ENCODE measurements at regions not wholly inside any gene's neighbourhood (a gene's known extent, or its start where the extent isn't known, plus 50 kb on each side); places are given as distances from the start of the nearest gene placed in this dataset.

DNA sequence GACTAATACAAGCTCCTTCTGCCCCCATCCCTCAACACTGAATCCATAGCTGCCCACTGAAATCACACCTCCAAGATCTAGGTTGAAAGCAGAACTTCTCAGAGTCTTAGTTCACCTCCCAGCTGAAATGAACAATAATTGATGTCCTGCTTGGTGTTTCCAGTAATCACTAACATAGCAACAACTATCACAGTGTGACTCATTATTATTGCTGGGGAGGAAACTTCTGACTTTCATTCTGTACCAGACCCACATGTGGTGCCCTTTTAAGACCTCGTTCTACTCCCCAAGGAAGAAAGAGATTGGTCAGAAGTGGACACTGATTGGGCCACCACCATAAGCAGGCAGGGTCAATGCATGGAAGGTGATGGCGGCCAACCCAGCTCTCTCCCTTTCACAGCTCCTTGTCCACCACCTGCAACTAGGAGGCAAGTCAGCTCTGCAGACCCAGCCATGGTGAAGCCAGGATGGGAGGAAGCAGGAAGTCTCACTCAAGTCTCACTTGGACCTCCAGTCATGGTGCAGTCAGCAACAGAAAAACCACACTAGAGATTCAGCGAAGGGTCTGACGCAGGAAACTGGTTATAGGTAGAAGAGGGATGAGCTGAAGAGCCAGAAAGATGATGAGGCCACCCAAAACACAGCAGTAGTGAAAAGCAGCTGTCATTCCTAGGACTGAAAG lies 720.2 kb downstream of the PTPRU start:
- H3K27ac Mint-ChIP-seq, result no peak overlapping the region
- no peaks in the 10 kb centered on the region for H3K36me3 Mint-ChIP-seq
- no peaks in the 10 kb centered on the region for H3K4me1 Mint-ChIP-seq
- H3K9me3 Mint-ChIP-seq, result peaks cover 8% of the 10 kb centered on the region
- H3K27me3 Mint-ChIP-seq, result no peaks in the 10 kb centered on the region
- no peak overlapping the region for H3K4me3 Mint-ChIP-seq

DNA sequence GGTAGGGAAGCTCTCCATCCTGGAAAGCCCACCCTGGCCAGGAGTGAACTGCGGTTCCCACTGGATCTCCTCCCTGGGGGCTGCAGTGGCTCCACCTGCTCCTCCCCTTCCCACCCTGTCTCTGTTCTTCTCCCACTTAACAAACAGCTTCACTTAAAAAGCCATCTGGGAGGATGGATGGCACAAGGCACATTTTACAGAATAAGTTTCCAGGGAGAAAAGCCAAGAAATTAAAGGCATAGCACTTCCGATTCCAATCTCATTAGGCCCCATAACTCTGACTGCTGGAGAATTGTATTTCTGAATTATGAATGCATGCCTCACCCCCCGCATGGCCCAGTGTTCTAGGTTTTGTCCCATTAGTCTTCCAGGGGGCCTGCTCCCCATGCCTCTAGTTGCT lies 718.3 kb downstream of the PTPRU start:
- no peaks in the 10 kb centered on the region for H3K36me3 Mint-ChIP-seq
- no peaks in the 10 kb centered on the region for H3K27me3 Mint-ChIP-seq
- H3K27ac Mint-ChIP-seq, result no peak overlapping the region
- H3K4me3 Mint-ChIP-seq, result no peak overlapping the region
- H3K4me1 Mint-ChIP-seq, result no peaks in the 10 kb centered on the region
- peaks cover 8% of the 10 kb centered on the region for H3K9me3 Mint-ChIP-seq

DNA sequence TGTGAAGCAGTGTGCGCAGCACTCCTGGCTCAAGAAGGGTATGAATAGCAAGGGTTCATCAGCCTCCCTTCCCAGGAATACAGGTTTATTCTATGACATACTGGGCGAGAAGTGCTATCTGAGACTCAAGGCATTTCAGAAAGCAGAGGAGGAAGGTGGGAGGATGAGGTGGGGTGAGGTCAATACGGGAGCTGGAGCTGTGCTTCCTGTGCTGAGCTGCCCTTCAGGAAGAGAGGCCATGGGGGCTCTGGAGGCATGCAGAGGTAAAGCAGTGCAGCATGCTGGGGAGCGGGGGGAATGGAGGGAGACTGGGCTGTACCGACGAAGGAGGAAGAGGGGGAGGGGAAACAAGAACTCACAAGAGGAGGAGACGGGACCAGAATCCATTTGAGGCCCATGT lies 717.6 kb downstream of the PTPRU start:
- Mint-ChIP-seq H3K4me1 (no peaks in the 10 kb centered on the region), H3K36me3 (no peaks in the 10 kb centered on the region), H3K27me3 (no peaks in the 10 kb centered on the region), H3K9me3 (peaks cover 8% of the 10 kb centered on the region), H3K4me3 (no peak overlapping the region), H3K27ac (no peak overlapping the region)

DNA sequence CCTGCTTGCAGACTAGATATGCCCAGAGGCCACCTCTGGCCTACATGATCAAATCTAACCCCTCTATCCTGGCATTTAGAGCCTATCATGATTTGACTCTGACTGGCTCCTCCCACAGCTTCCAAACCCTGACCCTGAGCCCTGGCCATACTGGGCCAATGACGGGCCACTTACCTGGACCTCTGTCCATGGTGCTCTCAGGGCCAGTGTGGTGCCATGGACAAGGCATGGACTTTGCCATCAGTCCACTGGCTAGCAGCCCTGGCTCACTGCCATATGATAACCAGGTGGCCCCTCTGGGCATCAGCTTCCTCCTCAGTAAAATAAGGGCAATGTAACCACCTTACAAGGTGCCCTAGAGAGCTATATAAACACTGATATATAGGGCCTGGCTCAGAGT lies 713.4 kb downstream of the PTPRU start:
- H3K27ac Mint-ChIP-seq, result no peak overlapping the region
- no peaks in the 10 kb centered on the region for H3K36me3 Mint-ChIP-seq
- H3K9me3 Mint-ChIP-seq, result no peaks in the 10 kb centered on the region
- no peak overlapping the region for H3K4me3 Mint-ChIP-seq
- H3K27me3 Mint-ChIP-seq, result peaks cover 7% of the 10 kb centered on the region
- no peaks in the 10 kb centered on the region for H3K4me1 Mint-ChIP-seq

DNA sequence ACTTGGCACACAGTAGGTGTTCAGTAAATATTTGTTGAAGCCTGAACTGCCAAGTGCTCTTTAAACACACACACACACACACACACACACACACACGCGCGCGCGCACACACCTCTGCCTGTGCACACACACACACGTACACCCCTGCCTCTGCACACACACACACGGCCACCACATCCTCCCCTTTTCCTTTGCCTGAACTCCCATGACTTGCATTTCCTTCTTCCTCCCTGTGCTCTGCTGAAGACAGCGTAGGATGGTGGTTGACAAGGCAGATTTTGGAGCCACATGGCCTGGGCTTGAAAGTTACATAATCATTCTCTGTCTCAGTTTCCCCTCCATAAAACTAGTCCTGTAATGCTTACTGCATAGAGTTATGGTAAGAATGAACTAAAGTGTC lies 712.3 kb downstream of the PTPRU start:
- H3K27ac Mint-ChIP-seq, result no peak overlapping the region
- no peaks in the 10 kb centered on the region for H3K4me1 Mint-ChIP-seq
- H3K9me3 Mint-ChIP-seq, result no peaks in the 10 kb centered on the region
- H3K4me3 Mint-ChIP-seq, result no peak overlapping the region
- peaks cover 7% of the 10 kb centered on the region for H3K27me3 Mint-ChIP-seq
- H3K36me3 Mint-ChIP-seq, result no peaks in the 10 kb centered on the region

DNA sequence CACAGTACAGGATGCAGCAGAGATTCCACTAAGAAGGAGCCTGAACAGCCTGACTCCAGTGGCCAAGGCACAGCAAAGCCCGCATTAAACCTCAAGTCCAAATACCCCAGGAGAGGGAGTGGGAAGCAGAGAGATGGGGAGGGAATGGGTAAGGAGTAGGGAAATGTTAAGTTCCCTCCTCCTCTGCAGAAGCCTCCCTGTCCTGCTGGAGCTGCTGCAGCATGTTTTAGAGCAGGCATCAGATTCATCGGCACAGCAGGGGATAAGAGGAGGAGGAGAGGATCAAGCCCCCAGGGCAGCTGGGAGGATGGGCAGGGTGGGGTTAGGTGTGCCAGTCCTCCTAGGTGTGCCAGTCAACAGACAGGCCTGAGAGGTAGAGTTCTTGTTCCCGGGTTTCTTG lies 709.7 kb downstream of the PTPRU start:
- Mint-ChIP-seq H3K36me3 (no peaks in the 10 kb centered on the region), H3K27ac (no peak overlapping the region), H3K4me3 (no peak overlapping the region), H3K4me1 (no peaks in the 10 kb centered on the region), H3K9me3 (no peaks in the 10 kb centered on the region), H3K27me3 (peaks cover 7% of the 10 kb centered on the region)

DNA sequence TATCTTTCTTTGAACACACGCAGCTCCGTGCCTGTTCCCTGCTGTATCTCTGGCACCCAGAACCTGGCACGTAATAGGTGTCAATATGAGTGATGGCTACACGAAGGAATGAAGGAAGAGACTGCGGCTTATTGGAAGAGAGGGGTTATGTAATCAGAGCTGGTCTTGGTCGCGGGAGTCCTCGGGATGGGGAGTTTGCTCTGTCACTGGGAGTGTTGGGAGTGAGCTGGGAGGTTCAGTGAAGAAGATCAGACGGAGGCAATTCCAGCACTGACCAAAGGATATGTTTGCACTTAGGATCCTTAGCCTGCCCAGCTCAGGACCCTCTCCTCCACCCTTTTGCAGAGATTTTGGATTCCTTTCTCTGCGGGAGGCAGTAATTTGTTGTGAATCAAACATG lies 709.1 kb downstream of the PTPRU start:
- no peak overlapping the region for H3K4me3 Mint-ChIP-seq
- H3K36me3 Mint-ChIP-seq, result no peaks in the 10 kb centered on the region
- peaks cover 7% of the 10 kb centered on the region for H3K27me3 Mint-ChIP-seq
- no peaks in the 10 kb centered on the region for H3K4me1 Mint-ChIP-seq
- H3K9me3 Mint-ChIP-seq, result no peaks in the 10 kb centered on the region
- H3K27ac Mint-ChIP-seq, result no peak overlapping the region

DNA sequence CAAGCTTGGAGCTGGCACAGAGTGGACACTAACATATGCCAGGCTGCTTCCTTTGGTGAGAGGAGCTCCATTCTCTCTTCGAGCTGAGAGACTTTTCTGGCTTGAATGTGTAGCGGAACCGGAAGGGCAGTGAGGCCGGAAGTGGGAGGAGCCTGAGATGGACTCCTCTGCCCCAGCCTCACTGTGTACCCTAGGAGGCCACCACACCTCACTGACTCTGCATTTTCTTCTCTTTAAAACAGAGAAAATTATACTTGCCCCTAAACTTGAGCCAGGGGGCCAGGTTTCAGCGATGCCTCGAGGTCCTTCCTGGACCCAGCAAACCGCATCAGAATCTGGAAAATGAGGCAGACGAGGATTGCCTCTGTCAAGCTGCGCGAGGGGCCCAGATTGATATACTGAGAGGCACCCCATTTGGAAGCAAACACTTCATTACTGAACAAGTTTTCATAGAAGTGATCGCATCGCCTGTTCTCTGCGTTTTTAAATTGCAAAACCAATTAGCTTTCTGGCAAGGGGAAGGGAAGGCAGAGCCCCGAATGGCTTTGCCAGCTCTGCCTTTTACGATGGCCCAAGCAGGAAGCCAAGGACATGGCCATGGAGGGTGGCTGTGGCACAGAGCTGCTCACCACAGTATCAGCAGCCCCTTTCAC lies 708.1 kb downstream of the PTPRU start:
- Mint-ChIP-seq H3K4me3 (no peak overlapping the region), H3K4me1 (no peaks in the 10 kb centered on the region), H3K9me3 (no peaks in the 10 kb centered on the region), H3K27ac (no peak overlapping the region), H3K36me3 (no peaks in the 10 kb centered on the region), H3K27me3 (peaks cover 7% of the 10 kb centered on the region)

DNA sequence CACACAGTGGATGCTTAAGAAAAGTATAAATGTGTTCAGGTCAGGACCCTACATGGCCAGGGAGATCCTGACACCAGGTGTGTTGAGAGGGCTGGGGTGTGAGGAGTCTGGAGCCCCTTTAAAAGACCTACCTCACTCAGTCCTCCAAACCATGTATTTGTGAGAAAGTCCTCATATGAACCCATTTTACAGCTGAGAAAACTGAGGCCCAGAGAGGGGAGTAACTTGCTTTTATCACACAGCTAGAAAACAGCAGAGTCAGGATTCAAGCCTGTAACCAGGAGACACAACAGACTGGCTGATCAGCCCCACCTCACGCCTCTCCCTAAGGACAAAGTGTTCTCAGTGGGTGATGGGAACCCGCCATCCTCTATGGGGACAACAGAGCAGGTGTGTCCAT lies 706.7 kb downstream of the PTPRU start:
- H3K9me3 Mint-ChIP-seq, result no peaks in the 10 kb centered on the region
- no peaks in the 10 kb centered on the region for H3K4me1 Mint-ChIP-seq
- H3K27ac Mint-ChIP-seq, result no peak overlapping the region
- no peaks in the 10 kb centered on the region for H3K36me3 Mint-ChIP-seq
- peaks cover 7% of the 10 kb centered on the region for H3K27me3 Mint-ChIP-seq
- no peak overlapping the region for H3K4me3 Mint-ChIP-seq

DNA sequence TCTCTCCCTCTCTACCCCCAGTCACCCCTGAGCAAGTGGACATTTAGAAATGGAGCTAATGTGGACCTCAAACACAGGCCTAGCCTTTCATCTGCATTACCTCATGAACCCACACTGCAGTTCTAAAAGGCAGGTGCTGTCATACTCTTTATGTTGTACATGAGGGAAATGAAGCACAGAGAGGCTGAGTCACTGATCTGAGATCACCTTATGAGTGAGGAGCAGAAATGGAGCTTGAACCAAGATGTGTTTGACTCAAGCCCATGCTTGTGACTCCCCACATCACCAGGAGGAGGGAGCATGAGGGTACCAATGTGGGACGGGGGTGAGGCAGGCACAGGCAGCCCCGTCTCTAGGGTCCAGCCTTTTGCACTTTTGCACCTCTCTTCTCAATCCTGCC lies 702.8 kb downstream of the PTPRU start:
- Mint-ChIP-seq H3K4me1 (no peaks in the 10 kb centered on the region), H3K4me3 (no peak overlapping the region), H3K9me3 (no peaks in the 10 kb centered on the region), H3K27me3 (no peaks in the 10 kb centered on the region), H3K27ac (no peak overlapping the region), H3K36me3 (no peaks in the 10 kb centered on the region)

DNA sequence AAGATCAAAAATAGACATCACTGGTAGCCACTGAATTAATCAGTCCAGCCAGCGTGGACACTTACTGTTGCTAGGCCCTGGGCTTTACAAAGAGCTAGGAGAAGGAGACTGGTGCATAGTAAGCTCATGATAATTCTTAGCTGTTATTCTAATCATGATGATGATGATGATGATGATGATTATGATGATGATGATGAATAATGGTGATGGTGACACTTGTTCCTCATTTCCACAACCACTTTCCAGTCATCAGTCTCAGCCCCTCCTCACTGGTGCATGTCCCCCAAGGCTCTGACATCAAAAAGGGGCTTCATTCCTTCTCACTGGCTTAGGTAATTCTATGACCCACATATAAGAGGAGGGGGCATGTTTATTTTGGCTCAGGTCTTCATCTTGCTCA lies 701.0 kb downstream of the PTPRU start:
- no peaks in the 10 kb centered on the region for H3K36me3 Mint-ChIP-seq
- H3K4me3 Mint-ChIP-seq, result no peak overlapping the region
- no peaks in the 10 kb centered on the region for H3K27me3 Mint-ChIP-seq
- no peaks in the 10 kb centered on the region for H3K4me1 Mint-ChIP-seq
- no peaks in the 10 kb centered on the region for H3K9me3 Mint-ChIP-seq
- no peak overlapping the region for H3K27ac Mint-ChIP-seq

DNA sequence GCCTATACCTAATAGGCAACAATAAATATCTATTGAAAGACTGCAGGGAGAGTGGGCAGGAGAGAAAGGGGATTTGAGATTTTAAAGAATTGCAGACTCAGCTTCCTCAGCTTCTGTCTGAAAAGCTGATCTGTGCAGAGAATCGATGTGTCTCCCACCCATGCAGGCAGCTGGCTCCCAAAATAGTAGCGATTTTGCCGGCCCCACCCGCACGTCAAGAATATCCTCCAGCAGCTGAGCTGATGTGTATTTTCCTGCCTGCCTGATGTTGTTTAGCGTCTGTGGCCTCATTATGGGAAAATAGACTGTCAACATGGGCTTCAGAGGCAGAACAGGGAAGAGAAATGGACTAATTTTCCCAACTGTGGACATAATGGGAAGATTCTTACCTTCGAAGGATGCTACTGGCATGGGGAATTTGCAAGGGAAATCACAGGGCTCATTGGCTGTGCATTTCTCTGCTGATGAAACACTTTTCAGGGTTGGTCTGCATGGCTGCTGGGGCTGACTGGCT lies 699.8 kb downstream of the PTPRU start:
- H3K27ac Mint-ChIP-seq, result no peak overlapping the region
- no peaks in the 10 kb centered on the region for H3K4me1 Mint-ChIP-seq
- no peak overlapping the region for H3K4me3 Mint-ChIP-seq
- peaks cover 5% of the 10 kb centered on the region for H3K27me3 Mint-ChIP-seq
- no peaks in the 10 kb centered on the region for H3K9me3 Mint-ChIP-seq
- no peaks in the 10 kb centered on the region for H3K36me3 Mint-ChIP-seq

DNA sequence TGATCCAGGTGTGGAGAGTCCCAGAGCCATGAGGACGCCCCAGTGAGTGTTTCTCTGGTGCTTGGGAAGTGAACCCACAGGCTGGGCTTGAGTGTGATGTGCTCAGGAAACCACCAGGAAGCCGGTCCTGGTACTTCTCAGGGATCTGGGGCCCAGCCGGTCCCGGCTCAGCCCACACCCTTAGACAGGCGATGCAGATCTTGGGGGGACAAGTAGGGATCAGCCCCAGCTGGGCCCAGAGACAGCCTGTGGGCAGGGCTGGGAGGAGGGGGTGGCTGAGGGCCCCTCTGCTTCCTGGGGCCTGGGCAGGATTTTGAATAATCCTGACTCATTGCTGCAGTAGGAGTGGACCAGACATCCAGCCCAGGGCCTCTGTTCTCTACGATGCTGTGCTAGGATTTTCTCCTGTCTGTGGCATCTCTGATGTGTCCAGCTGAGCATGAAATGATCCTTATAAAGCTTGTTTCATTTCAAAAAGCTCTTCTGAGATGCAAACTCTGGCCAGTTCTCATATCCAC lies 698.0 kb downstream of the PTPRU start:
- Mint-ChIP-seq H3K9me3 (no peaks in the 10 kb centered on the region), H3K4me3 (no peak overlapping the region), H3K27me3 (peaks cover 6% of the 10 kb centered on the region), H3K36me3 (no peaks in the 10 kb centered on the region), H3K4me1 (no peaks in the 10 kb centered on the region), H3K27ac (no peak overlapping the region)

DNA sequence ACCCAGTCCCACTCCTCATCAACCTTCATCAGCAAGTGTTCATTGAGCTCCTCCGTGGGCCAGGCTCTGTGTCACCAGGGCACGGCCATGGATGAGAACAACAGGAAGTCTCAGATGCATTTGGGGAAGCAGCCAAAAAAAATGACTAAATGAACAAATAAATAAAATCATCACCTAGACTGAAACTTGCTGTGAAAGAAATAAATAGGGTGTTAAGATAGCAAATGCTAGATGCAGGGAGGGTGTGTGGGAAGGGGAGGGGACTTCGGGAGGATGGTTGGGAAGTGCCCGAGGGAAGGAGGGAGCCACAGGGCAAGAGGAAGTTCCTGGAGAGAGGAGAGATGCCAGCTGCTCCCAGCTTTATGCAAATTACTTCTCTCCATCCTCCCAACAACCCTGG lies 696.7 kb downstream of the PTPRU start:
- Mint-ChIP-seq H3K4me1 (no peaks in the 10 kb centered on the region), H3K36me3 (no peaks in the 10 kb centered on the region), H3K4me3 (no peak overlapping the region), H3K27me3 (peaks cover 6% of the 10 kb centered on the region), H3K27ac (no peak overlapping the region), H3K9me3 (no peaks in the 10 kb centered on the region)

DNA sequence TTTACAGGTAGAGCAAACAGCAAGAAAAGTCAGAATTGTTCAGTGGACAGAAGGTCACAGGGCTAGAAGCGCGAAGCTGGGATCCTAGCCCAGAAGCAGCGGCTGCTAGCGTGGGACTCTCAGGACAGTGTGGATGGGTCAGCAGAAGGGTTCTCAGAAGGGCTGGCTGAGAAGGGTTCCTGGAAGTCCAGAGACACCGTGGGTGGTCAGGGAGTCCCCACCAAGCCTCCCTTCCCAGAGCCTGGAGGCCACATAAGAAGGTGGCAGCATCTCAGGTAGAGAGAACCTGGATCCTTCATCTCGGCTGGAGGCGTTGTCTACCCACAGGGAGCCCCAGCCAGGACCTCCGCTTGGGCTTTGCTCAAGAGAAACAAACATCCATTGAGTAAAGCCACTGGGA lies 696.3 kb downstream of the PTPRU start:
- Mint-ChIP-seq H3K9me3 (no peaks in the 10 kb centered on the region), H3K4me3 (no peak overlapping the region), H3K27ac (no peak overlapping the region), H3K27me3 (peaks cover 6% of the 10 kb centered on the region), H3K4me1 (no peaks in the 10 kb centered on the region), H3K36me3 (no peaks in the 10 kb centered on the region)

DNA sequence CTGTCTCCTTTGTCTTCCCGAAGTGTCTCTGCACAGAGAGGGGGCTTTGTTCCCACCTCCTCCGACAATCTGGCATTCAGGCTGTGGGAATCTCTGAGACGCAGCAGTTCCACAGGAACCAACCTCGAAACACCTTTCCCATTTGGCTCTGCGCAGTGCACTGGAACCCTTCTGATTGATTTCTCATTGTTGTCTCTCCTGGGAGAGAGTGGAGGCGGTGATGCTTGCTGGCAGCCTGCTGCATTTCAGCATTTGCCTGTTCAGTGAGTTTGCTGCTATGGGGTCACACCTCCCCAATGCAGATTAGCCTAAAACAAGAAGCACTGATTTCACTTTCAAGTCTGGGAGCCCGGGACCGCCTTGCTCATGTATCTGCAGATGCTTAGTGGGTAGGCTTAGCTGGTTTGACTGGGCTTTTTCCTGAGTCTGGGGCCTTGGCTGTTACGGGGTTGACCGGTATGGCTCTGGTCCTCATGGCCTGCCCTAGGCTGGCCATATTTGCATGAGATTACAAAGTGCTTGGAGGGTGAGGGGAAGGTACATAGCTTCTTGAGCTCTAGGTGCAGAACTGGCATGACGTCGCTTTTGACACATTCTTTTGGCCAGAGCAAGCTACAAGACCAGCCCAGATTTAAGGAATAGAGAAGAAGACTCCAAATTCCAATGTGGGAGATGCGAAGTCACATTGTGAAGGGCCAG lies 695.3 kb downstream of the PTPRU start:
- H3K27me3 Mint-ChIP-seq, result peaks cover 6% of the 10 kb centered on the region
- no peaks in the 10 kb centered on the region for H3K36me3 Mint-ChIP-seq
- no peaks in the 10 kb centered on the region for H3K9me3 Mint-ChIP-seq

More for the DNA sequence above, 695.3 kb downstream of the PTPRU start:
- no peak overlapping the region for H3K4me3 Mint-ChIP-seq
- H3K4me1 Mint-ChIP-seq, result no peaks in the 10 kb centered on the region
- no peak overlapping the region for H3K27ac Mint-ChIP-seq
